Lower leg skin (tissue), 4 donors: ENCODE measurements at regions not wholly inside any gene's neighbourhood (a gene's known extent, or its start where the extent isn't known, plus 50 kb on each side); places are given as distances from the start of the nearest gene placed in this dataset.
"Not testable (repeated sequence)": the region's sequence is repeated elsewhere in the genome, so short reads cannot be mapped to it uniquely, and the experiment has no call there.

Experiments used
- DNase-seq, 2 donors: peaks; one replicate each; pipeline ENCODE4 v3.0.0-alpha.2; 2019; ENCODE audit warnings: low spot score in 2 of 2
- H3K4me3 ChIP-seq: fragments of 200-600 bp; sonication (generic); 2 replicates; pipeline ENCODE4 v1.5.1; 2017; ENCODE audit warnings: mild to moderate bottlenecking, low read depth; ENCODE audit not compliant: poor library complexity, severe bottlenecking
- CTCF ChIP-seq, 3 donors: fragments of 450-650 bp; IDR thresholded peaks; one replicate each; pipeline ENCODE4 v1.5.1; 2016; ENCODE audit warnings: antibody characterized with exemption in 3 of 3, mild to moderate bottlenecking in 3 of 3, moderate library complexity in 2 of 3
- POLR2A ChIP-seq, 2 donors: fragments of 450-650 bp; IDR thresholded peaks; one replicate each; pipeline ENCODE4 v1.6.1; 2016 to 2017; ENCODE audit warnings: antibody characterized with exemption in 2 of 2, mild to moderate bottlenecking in 1 of 2, moderate library complexity in 1 of 2
- WGBS, 2 donors: methylation state at CpG; one replicate each; pipeline ENCODE4 v1.1.5; 2018; 5-methylcytosine and 5-hydroxymethylcytosine counted together
- intact Hi-C: fragments of 100-400 bp; cut with DNase I; formaldehyde crosslinking; loops from one replicate; pipeline ENCODE4 v1.15.0; 2023; ENCODE audit warnings: low total_unique reads

GRCh38 chr6:115495184-115495583 lies 565.5 kb downstream of the FRK start:
- no peak overlapping the region for H3K4me3 ChIP-seq
- WGBS, 2 donors: 81 to 87% methylated on average over 3 of the region's 3 CpGs
- intact Hi-C loops: no loop called here
- no peak for DNase-seq
- TF ChIP-seq CTCF (IDR thresholded peaks at IDR 0.05) (no peak), POLR2A (IDR thresholded peaks at IDR 0.05) (no peak)

DNA sequence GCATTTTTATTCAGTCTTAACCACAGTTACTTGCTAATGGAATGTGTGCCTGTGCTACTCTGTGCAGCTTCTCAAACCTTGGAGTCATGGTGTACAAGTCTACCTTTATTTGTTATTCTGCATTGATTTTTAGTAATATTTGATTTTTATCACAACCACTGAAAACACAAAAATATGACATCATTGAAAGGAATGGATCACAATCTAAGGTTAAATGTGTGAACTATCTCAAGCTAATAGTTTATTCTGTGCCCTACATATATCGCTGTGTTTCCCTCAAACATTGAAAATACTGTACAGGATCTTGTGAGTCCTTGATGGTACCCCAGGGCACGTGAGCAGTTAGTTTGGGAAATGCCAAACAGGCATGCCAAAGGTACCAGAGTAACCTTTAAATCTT lies 573.4 kb downstream of the FRK start:
- WGBS, 2 donors: 71 to 85% methylated on average over 2 of the region's 2 CpGs
- TF ChIP-seq CTCF (IDR thresholded peaks at IDR 0.05): no peak
- TF ChIP-seq POLR2A (IDR thresholded peaks at IDR 0.05): no peak
- H3K4me3 ChIP-seq: no peak overlapping the region
- intact Hi-C loops: no loop called here
- no peak for DNase-seq

- WGBS, 2 donors: 65 to 88% methylated on average over 4 of the region's 4 CpGs
- TF ChIP-seq CTCF (IDR thresholded peaks at IDR 0.05) (no peak), POLR2A (IDR thresholded peaks at IDR 0.05) (no peak)
- DNase-seq: no peak
- intact Hi-C loops: no loop called here
- H3K4me3 ChIP-seq: no peak overlapping the region
These were observed 575.3 kb downstream of the FRK start for GRCh38 chr6:115485400-115485799.

- 69 to 72% methylated on average over 4 of the region's 4 CpGs for WGBS, 2 donors
- H3K4me3 ChIP-seq, intact Hi-C loops, DNase-seq: not testable (repeated sequence)
These were observed 580.1 kb downstream of the FRK start for GRCh38 chr6:115480543-115480942.

DNA sequence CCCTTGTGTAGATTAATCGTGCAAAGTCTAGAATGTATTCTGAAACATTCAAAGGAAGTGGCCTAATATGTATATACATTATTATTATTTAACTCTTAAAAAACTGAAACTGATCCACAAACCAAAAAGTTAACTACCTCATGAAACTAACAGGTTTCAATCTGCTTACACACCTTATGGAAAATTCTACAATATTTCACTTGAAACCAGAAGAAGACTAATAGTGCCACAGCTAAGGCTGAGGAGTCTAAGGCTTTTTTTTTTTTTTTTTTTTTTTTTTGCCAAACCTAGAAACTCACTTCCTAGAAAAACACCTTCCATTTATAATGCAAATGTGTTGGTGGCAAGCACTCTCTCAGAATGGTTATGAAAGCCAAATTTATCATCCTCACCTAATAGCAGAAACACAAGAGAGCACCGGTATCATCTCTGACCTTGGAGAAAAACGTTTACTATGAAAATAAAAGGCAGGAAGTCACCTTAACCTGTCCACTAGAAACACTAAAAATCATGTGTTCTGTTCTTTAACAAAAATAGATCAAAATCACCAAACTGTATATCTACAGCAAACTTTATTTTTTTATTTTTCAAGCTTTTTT lies 586.1 kb downstream of the FRK start:
- intact Hi-C loops: no loop called here
- TF ChIP-seq CTCF (IDR thresholded peaks at IDR 0.05): no peak
- no peak overlapping the region for H3K4me3 ChIP-seq
- no peak for DNase-seq
- WGBS, 2 donors: 74 to 76% methylated on average over 3 of the region's 3 CpGs

GRCh38 chr6:115468272-115469005 lies 592.3 kb downstream of the FRK start:
- DNase-seq: no peak
- intact Hi-C loops: no loop called here
- WGBS, 2 donors: 73 to 75% methylated on average over 6 of the region's 6 CpGs
- no peak for TF ChIP-seq CTCF (IDR thresholded peaks at IDR 0.05)
- TF ChIP-seq POLR2A (IDR thresholded peaks at IDR 0.05): no peak
- H3K4me3 ChIP-seq: no peak overlapping the region
